ENCODE measurements at regions not wholly inside any gene's neighbourhood (a gene's known extent, or its start where the extent isn't known, plus 50 kb on each side); places are given as distances from the start of the nearest gene placed in this dataset.

DNA sequence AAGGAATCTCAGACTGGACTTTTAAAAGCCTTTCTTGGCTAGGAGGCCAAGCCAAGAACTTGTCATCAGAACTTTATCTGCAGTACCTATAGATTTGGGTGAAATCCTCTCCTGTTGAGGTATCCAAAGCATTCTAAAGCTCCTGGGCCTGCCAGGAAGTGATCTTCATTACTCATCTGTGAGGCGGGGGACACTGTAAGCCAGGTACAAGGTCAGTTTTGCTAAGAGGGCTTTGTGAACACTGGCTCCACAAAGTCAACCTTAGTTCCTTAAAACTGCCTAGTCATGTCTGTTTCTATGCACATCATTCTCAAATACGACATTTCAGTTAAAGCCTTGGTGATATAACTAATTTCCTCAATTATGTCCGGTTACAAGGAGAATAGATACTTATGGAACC is 236.7 kb downstream of the PIK3R1 start:
- Histone ChIP-seq H4K20me1 (replicated peaks; ENCODE audit: control insufficient read depth, insufficient read depth, low read length) (no peaks in the 10 kb centered on the region), H3K9ac (ENCODE audit: insufficient read depth in 1 of 2, low read depth in 2 of 2, low read length in 2 of 2) (no peak overlapping the region; a peak in 1 of 4 replicates), H3K27ac (ENCODE audit: extremely low read depth, low read depth, low read length) (peak overlapping the region; percentile 69), H3K4me1 (replicated peaks in 1 of 2; ENCODE audit: control insufficient read depth in 2 of 2, insufficient read depth in 2 of 2, low read length in 2 of 2) (peaks cover 0 to 36% of the 10 kb centered on the region in 2 experiments; a peak in 3 of 5 replicates), H2AFZ (ENCODE audit: low read depth, low read length) (peak overlapping the region; percentile 90), H3K9me1 (ENCODE audit: control insufficient read depth, insufficient read depth, low read length) (no peaks in the 10 kb centered on the region), H3K27me3 (ENCODE audit: control insufficient read depth in 2 of 2, insufficient read depth in 2 of 2, low read length in 2 of 2) (no peaks in the 10 kb centered on the region), H3K36me3 (ENCODE audit: control insufficient read depth, insufficient read depth, low read length) (no peaks in the 10 kb centered on the region), H3K9me3 (replicated peaks; ENCODE audit: control insufficient read depth, insufficient read depth, low read depth, low read length) (no peaks in the 10 kb centered on the region), H3K4me2 (ENCODE audit: insufficient read depth, low read length) (no peak overlapping the region; the same call in 1 of the 2 replicates), H3K79me2 (ENCODE audit: control insufficient read depth, insufficient read depth, low read length) (no peaks in the 10 kb centered on the region), H3K4me3 (no peak overlapping the region)
- DNase-seq (ENCODE audit: extremely low read depth in 1 of 4, low spot score in 3 of 4), result peak in 2 of 4 experiments; percentile 32 to 51
- peak; percentile 80 for FAIRE-seq
- BruUV-seq (replicated peaks), result no TSS peak
- WGBS (ENCODE audit: insufficient coverage, low coverage, missing lambda C conversion rate), result 3% methylated on average over 3 of the region's 3 CpGs
- peak; percentile 64 for ATAC-seq
- intact Hi-C loops (cut with micrococcal nuclease), result no loop called here
- in situ Hi-C loops (cut with MboI), result no loop called here
- POLR2A ChIA-PET, result interaction anchor here (0.7 to 1.6 kb wide), 3 partner anchors 10 to 18 kb away, joined by 3 to 7 read pairs (median 4); no protein-coding TSS in a partner anchor
- CTCF ChIA-PET (ENCODE audit: low intra/inter-chr PET ratio), result no interaction called here
- no peak for TF ChIP-seq ETV1 (tag; conservative IDR thresholded peaks at IDR 0.05; ENCODE audit: low read depth)
- 0 out of 2 replicates have a peak, but pooled peaks have one; percentile 43 for TF ChIP-seq EHMT2 (IDR thresholded peaks at IDR 0.05)
- no peak for TF ChIP-seq CSDE1 (IDR thresholded peaks at IDR 0.05)
- TF ChIP-seq E2F3 (CRISPR knock-in tag; IDR thresholded peaks at IDR 0.05), result no peak
- TF ChIP-seq PHF20 (IDR thresholded peaks at IDR 0.05; ENCODE audit: partially characterized antibody), result no peak
- no peak for TF ChIP-seq GATAD2A (IDR thresholded peaks at IDR 0.05)
- TF ChIP-seq SMARCA4 (IDR thresholded peaks at IDR 0.05), result 0 out of 2 replicates have a peak, but pooled peaks have one; percentile 29
- no peak for TF ChIP-seq KAT2B (IDR thresholded peaks at IDR 0.05; ENCODE audit: low read depth, low read length)
- no peak for TF ChIP-seq FOXA1 (IDR thresholded peaks at IDR 0.05; ENCODE audit: borderline replicate concordance)
- no peak for TF ChIP-seq TRIM24 (IDR thresholded peaks at IDR 0.05)
- TF ChIP-seq CREM (IDR thresholded peaks at IDR 0.05; ENCODE audit: low read depth), result no peak
- TF ChIP-seq ZKSCAN3 (CRISPR knock-in tag; IDR thresholded peaks at IDR 0.05), result no peak
- TF ChIP-seq MLLT1 (IDR thresholded peaks at IDR 0.05), result no peak
- no peak for TF ChIP-seq TARDBP (IDR thresholded peaks at IDR 0.05)
- no peak for TF ChIP-seq TBL1XR1 (IDR thresholded peaks at IDR 0.05; ENCODE audit: low read length in 2 of 2)
- no peak for TF ChIP-seq SETDB1 (IDR thresholded peaks at IDR 0.05; ENCODE audit: low read length)
- TF ChIP-seq HOXB6 (CRISPR knock-in tag; IDR thresholded peaks at IDR 0.05; ENCODE audit: borderline replicate concordance), result no peak
- 0 out of 2 replicates have a peak, but pooled peaks have one; percentile 21 for TF ChIP-seq MTA3 (IDR thresholded peaks at IDR 0.05; ENCODE audit: borderline replicate concordance)
- no peak for TF ChIP-seq CUX1 (CRISPR knock-in tag; IDR thresholded peaks at IDR 0.05)
- no peak for TF ChIP-seq JUNB (CRISPR knock-in tag; conservative IDR thresholded peaks at IDR 0.05)
- no peak for TF ChIP-seq KDM4B (IDR thresholded peaks at IDR 0.05; ENCODE audit: borderline replicate concordance in 2 of 2, low read depth in 1 of 2)

Measured in K562 (cell line).